Suprapubic skin (tissue), 3 donors: ENCODE measurements at regions not wholly inside any gene's neighbourhood (a gene's known extent, or its start where the extent isn't known, plus 50 kb on each side); places are given as distances from the start of the nearest gene placed in this dataset.

Experiments
- EP300 ChIP-seq: sonication (generic); formaldehyde crosslinking; IDR thresholded peaks from one replicate; pipeline ENCODE4 v1.6.1; 2017; ENCODE audit warnings: antibody characterized with exemption
- POLR2A ChIP-seq, 2 donors: fragments of 450-650 bp; IDR thresholded peaks; one replicate each; pipeline ENCODE4 v1.6.1; 2017; ENCODE audit warnings: antibody characterized with exemption in 2 of 2, mild to moderate bottlenecking in 2 of 2, moderate library complexity in 2 of 2
- TF ChIP-seq, protein P1 (sequence below), 2 donors: fragments of 200-600 bp in 1 of 2; fragments of 450-650 bp in 1 of 2; sonication (generic) in 1 of 2; IDR thresholded peaks; one replicate each; pipeline ENCODE4 v1.5.1; 2016 to 2019; ENCODE audit warnings: antibody characterized with exemption in 2 of 2, mild to moderate bottlenecking in 1 of 2, moderate library complexity in 1 of 2

DNA sequence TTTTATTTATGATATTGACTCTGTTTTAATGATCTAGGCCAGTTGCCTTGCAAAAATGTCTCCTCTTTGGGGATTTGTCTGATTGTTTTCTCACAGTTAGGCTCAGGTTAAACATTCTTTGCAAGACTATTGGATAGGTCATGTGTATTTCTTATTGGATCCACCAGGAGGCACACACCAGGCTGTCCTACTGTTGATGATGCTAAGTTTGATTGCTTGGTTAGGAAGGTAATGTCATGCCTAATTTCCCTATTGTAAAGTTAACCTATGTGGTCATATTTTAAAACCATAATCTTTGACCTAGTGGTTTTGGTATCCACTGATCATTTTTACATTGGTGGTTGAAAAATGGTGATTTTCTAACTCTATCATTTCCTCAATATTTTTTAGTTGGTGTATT lies 137.1 kb downstream of the BRMS1L start:
- TF ChIP-seq, protein P1, sequence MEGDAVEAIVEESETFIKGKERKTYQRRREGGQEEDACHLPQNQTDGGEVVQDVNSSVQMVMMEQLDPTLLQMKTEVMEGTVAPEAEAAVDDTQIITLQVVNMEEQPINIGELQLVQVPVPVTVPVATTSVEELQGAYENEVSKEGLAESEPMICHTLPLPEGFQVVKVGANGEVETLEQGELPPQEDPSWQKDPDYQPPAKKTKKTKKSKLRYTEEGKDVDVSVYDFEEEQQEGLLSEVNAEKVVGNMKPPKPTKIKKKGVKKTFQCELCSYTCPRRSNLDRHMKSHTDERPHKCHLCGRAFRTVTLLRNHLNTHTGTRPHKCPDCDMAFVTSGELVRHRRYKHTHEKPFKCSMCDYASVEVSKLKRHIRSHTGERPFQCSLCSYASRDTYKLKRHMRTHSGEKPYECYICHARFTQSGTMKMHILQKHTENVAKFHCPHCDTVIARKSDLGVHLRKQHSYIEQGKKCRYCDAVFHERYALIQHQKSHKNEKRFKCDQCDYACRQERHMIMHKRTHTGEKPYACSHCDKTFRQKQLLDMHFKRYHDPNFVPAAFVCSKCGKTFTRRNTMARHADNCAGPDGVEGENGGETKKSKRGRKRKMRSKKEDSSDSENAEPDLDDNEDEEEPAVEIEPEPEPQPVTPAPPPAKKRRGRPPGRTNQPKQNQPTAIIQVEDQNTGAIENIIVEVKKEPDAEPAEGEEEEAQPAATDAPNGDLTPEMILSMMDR (IDR thresholded peaks at IDR 0.05) = no peak
- no peak for TF ChIP-seq POLR2A (IDR thresholded peaks at IDR 0.05)
- TF ChIP-seq EP300 = no peak
